Upper lobe of left lung (tissue), 4 donors: ENCODE measurements at regions not wholly inside any gene's neighbourhood (a gene's known extent, or its start where the extent isn't known, plus 50 kb on each side); places are given as distances from the start of the nearest gene placed in this dataset.

ENCODE experiments used
- EP300 ChIP-seq, 4 donors: sonication (generic); formaldehyde crosslinking; IDR thresholded peaks; one replicate each; pipeline ENCODE4 v1.5.1; 2017; ENCODE audit warnings: antibody characterized with exemption in 4 of 4, control low read depth in 2 of 4
- POLR2A ChIP-seq, 4 donors: fragments of 450-650 bp; IDR thresholded peaks; one replicate each; pipeline ENCODE4 v1.5.1; 2016 to 2017; ENCODE audit warnings: antibody characterized with exemption in 4 of 4, mild to moderate bottlenecking in 2 of 4
- TF ChIP-seq, protein P1 (sequence below), 6 experiments: fragments of 450-650 bp in 4 of 6; fragments of 200-600 bp in 2 of 6; sonication (generic) in 2 of 6; IDR thresholded peaks; one replicate each; pipeline ENCODE4 v1.5.1; 2016 to 2019; ENCODE audit warnings: antibody characterized with exemption in 6 of 6

DNA sequence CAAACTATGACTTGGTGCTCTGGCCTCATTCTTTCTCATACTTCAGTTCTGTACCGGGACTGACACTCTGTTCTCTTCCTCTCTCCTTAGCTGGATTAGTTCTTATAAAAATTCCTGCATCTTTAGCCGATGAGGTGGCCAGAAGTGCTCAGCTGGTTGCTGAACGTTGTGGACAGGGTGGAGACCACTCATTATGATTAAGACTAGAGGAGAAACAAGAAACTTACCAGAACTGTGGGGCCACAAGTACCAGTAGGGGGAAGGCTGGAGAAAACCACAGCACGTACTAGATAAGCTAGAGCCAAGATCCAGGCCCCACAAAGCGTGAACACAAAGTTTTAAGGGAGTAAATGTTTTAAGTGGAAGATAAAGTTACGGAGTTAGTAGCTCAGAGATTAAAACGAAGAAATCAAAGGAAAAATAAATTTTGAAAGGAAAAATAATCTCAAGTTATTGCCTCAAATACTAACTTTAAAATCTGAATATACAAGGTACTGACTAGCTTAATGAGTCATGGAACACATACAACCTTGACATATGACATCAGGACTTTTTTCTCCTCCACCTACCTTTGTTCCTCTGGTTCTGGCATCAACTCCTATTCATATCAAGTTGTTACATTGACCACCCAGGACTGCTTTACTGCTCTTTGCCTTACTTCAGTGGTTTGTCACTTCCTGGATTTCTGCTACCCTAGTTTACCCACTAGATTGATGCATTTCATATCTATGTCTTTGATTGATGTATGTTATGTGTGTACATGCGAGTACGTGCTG, 469.0 kb downstream of the TFEC start:
- TF ChIP-seq, protein P1, sequence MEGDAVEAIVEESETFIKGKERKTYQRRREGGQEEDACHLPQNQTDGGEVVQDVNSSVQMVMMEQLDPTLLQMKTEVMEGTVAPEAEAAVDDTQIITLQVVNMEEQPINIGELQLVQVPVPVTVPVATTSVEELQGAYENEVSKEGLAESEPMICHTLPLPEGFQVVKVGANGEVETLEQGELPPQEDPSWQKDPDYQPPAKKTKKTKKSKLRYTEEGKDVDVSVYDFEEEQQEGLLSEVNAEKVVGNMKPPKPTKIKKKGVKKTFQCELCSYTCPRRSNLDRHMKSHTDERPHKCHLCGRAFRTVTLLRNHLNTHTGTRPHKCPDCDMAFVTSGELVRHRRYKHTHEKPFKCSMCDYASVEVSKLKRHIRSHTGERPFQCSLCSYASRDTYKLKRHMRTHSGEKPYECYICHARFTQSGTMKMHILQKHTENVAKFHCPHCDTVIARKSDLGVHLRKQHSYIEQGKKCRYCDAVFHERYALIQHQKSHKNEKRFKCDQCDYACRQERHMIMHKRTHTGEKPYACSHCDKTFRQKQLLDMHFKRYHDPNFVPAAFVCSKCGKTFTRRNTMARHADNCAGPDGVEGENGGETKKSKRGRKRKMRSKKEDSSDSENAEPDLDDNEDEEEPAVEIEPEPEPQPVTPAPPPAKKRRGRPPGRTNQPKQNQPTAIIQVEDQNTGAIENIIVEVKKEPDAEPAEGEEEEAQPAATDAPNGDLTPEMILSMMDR (IDR thresholded peaks at IDR 0.05), result no peak
- no peak for TF ChIP-seq POLR2A (IDR thresholded peaks at IDR 0.05)
- no peak for TF ChIP-seq EP300 (IDR thresholded peaks at IDR 0.05)
